T-helper 17 cell (primary cell): ENCODE measurements at regions not wholly inside any gene's neighbourhood (a gene's known extent, or its start where the extent isn't known, plus 50 kb on each side); places are given as distances from the start of the nearest gene placed in this dataset.

ENCODE experiments used
- ATAC-seq: fragments of 150-1000 bp; cut with Tn5 transposase; 2 replicates; pipeline ENCODE4 v1.10.0; 2021; ENCODE audit warnings: mild to moderate bottlenecking, moderate library complexity
- DNase-seq, 3 donors: peaks; one replicate each; pipeline versions ENCODE4 v3.0.0 to v3.0.0-alpha.2; 2020 to 2021
- H3K9me3 ChIP-seq: one replicate; pipeline ENCODE4 v1.7.0; 2013; ENCODE audit warnings: low read length, mild to moderate bottlenecking; ENCODE audit not compliant: control insufficient read depth, poor library complexity, severe bottlenecking
- H3K27ac Mint-ChIP-seq: one replicate; pipeline ENCODE4 v1.8.0; 2022; ENCODE audit warnings: mild to moderate bottlenecking, moderate library complexity, mixed read lengths
- H3K27me3 Mint-ChIP-seq: one replicate; pipeline ENCODE4 v1.8.0; 2022; ENCODE audit warnings: mixed read lengths
- H3K36me3 Mint-ChIP-seq: one replicate; pipeline ENCODE4 v1.8.0; 2022; ENCODE audit warnings: low read depth, mixed read lengths
- H3K4me1 Mint-ChIP-seq: one replicate; pipeline ENCODE4 v1.8.0; 2022; ENCODE audit warnings: mild to moderate bottlenecking, mixed read lengths
- H3K4me3 Mint-ChIP-seq: one replicate; pipeline ENCODE4 v1.8.0; 2022; ENCODE audit warnings: mild to moderate bottlenecking, moderate library complexity, mixed read lengths

- ATAC-seq: no peak
Observed at GRCh38 chr2:104635608-104636007, 218.3 kb upstream of the POU3F3 start.

GRCh38 chr2:104638190-104638858, 215.6 kb upstream of the POU3F3 start:
- H3K27ac Mint-ChIP-seq: no peak overlapping the region
- no peaks in the 10 kb centered on the region for H3K36me3 Mint-ChIP-seq
- no peaks in the 10 kb centered on the region for H3K27me3 Mint-ChIP-seq
- ATAC-seq (no peak), DNase-seq (no peak)
- H3K4me1 Mint-ChIP-seq: no peaks in the 10 kb centered on the region
- no peaks in the 10 kb centered on the region for H3K9me3 ChIP-seq
- no peak overlapping the region for H3K4me3 Mint-ChIP-seq

More at GRCh38 chr2:104635608-104636007, 218.3 kb upstream of the POU3F3 start:
- H3K27me3 Mint-ChIP-seq: no peaks in the 10 kb centered on the region
- no peaks in the 10 kb centered on the region for H3K9me3 ChIP-seq
- no peaks in the 10 kb centered on the region for H3K36me3 Mint-ChIP-seq
- DNase-seq: no peak
- H3K27ac Mint-ChIP-seq: no peak overlapping the region
- H3K4me1 Mint-ChIP-seq: no peaks in the 10 kb centered on the region
- H3K4me3 Mint-ChIP-seq: no peak overlapping the region

DNA sequence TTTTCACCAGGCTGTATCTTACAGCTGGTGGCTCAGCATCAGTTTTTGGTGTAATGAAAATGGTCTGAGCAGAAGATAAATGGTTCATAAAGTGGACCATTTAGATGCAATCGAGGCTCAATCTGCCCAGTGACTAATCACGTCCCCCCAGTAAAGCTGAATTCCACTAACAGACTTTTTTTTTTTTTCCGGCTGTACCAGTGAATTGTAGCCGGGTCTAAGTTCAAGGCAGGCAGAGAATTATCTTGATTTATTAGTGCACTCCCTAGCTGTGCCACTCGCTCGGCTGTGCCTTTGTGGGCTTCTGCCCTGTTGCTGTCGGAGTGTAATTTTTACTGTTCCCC, 215.1 kb upstream of the POU3F3 start:
- Mint-ChIP-seq H3K36me3 (no peaks in the 10 kb centered on the region), H3K27me3 (no peaks in the 10 kb centered on the region), H3K4me1 (no peaks in the 10 kb centered on the region), H3K4me3 (no peak overlapping the region), H3K27ac (no peak overlapping the region)
- ATAC-seq (no peak), DNase-seq (no peak)
- H3K9me3 ChIP-seq: no peaks in the 10 kb centered on the region

DNA sequence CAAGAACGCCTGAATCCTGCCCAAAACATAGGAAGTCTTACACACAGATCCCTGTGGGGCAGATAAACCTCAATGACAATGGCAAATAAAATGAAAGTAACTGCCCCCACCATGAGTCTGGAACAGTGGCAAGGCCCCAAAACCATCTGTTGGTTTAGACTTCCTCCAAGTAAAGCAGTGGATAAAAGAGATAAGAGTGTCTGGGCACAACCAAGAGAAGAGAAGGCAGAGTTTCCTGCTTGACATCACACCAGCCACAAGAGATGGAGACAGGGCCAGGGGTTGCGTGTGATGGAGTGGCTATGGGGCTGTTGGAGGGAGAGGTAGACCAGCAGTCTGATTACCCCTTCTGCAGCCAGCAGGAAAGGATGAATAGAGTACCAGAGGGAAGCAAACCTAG, 212.1 kb upstream of the POU3F3 start:
- Mint-ChIP-seq H3K4me3 (no peak overlapping the region), H3K27me3 (no peaks in the 10 kb centered on the region), H3K27ac (no peak overlapping the region), H3K4me1 (no peaks in the 10 kb centered on the region), H3K36me3 (no peaks in the 10 kb centered on the region)
- DNase-seq (no peak), ATAC-seq (no peak)
- H3K9me3 ChIP-seq: no peaks in the 10 kb centered on the region

DNA sequence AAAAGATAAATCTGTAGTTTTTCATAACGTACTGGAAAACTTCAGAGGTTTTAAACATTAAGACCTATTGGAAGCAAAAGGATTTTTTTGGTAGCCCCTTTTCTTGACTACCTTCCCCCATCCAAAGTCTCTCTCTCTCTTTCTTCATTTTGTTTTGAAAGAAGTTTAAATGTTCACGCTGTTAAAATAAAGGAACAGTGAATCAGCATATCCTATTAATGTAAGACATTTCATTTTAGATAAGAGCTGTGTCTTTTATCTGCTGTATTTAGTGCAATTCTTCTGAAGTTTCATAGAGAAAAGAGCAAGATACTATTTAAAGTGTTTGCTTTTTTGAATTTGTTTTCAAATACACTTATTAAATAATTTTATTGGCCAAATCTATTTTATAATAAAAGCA, 205.5 kb upstream of the POU3F3 start:
- ATAC-seq: no peak
- H3K36me3 Mint-ChIP-seq: no peaks in the 10 kb centered on the region
- no peaks in the 10 kb centered on the region for H3K9me3 ChIP-seq
- no peak for DNase-seq
- H3K4me1 Mint-ChIP-seq: no peaks in the 10 kb centered on the region
- H3K27me3 Mint-ChIP-seq: no peaks in the 10 kb centered on the region
- no peak overlapping the region for H3K4me3 Mint-ChIP-seq
- no peak overlapping the region for H3K27ac Mint-ChIP-seq

- H3K36me3 Mint-ChIP-seq: no peaks in the 10 kb centered on the region
- no peak overlapping the region for H3K27ac Mint-ChIP-seq
- H3K4me3 Mint-ChIP-seq: no peak overlapping the region
- H3K4me1 Mint-ChIP-seq: no peaks in the 10 kb centered on the region
- no peaks in the 10 kb centered on the region for H3K9me3 ChIP-seq
- no peaks in the 10 kb centered on the region for H3K27me3 Mint-ChIP-seq
- DNase-seq (no peak), ATAC-seq (no peak)
Observed at GRCh38 chr2:104649866-104650265, 204.0 kb upstream of the POU3F3 start.

- ATAC-seq: no peak
- no peak overlapping the region for H3K27ac Mint-ChIP-seq
- H3K9me3 ChIP-seq: no peaks in the 10 kb centered on the region
- no peaks in the 10 kb centered on the region for H3K4me1 Mint-ChIP-seq
- no peak overlapping the region for H3K4me3 Mint-ChIP-seq
- no peaks in the 10 kb centered on the region for H3K27me3 Mint-ChIP-seq
- DNase-seq: no peak
- H3K36me3 Mint-ChIP-seq: no peaks in the 10 kb centered on the region
Observed at GRCh38 chr2:104650405-104650996, 203.4 kb upstream of the POU3F3 start.

GRCh38 chr2:104654811-104655210, 199.1 kb upstream of the POU3F3 start:
- Mint-ChIP-seq H3K27me3 (peaks cover 12% of the 10 kb centered on the region), H3K36me3 (no peaks in the 10 kb centered on the region), H3K4me1 (no peaks in the 10 kb centered on the region), H3K27ac (no peak overlapping the region), H3K4me3 (no peak overlapping the region)
- H3K9me3 ChIP-seq: no peaks in the 10 kb centered on the region
- ATAC-seq (no peak), DNase-seq (no peak)

DNA sequence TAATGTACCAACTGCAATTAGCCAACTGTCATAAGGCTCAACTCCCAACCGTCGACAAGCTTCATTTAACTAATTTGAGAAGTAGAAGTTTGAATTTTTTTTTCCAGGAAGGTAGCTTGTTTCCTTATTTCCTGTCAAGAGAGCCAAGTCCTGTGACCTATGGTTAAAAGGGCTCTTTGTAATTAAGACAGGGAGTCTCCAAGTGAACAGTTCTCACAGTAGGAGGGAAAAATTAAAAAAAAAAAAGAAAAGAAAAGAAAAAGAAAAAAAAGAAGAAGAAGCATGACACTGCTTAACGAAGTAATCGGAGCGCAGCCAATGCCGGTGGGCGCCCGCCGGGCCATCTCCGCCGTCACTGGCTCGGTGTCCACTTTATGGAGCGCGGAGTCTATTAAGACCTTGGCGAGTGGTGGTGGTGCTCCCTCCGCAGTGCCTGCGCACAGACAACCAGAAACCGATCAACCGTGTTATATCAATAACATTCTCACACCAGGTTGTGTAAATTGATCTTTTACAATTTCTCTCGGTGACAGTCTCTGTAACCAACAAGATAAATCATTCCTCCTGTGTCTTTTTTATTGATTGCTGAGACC, 197.2 kb upstream of the POU3F3 start:
- Mint-ChIP-seq H3K4me1 (no peaks in the 10 kb centered on the region), H3K4me3 (no peak overlapping the region), H3K27me3 (peaks cover 21% of the 10 kb centered on the region), H3K27ac (no peak overlapping the region), H3K36me3 (no peaks in the 10 kb centered on the region)
- DNase-seq (no peak), ATAC-seq (no peak)
- no peaks in the 10 kb centered on the region for H3K9me3 ChIP-seq

DNA sequence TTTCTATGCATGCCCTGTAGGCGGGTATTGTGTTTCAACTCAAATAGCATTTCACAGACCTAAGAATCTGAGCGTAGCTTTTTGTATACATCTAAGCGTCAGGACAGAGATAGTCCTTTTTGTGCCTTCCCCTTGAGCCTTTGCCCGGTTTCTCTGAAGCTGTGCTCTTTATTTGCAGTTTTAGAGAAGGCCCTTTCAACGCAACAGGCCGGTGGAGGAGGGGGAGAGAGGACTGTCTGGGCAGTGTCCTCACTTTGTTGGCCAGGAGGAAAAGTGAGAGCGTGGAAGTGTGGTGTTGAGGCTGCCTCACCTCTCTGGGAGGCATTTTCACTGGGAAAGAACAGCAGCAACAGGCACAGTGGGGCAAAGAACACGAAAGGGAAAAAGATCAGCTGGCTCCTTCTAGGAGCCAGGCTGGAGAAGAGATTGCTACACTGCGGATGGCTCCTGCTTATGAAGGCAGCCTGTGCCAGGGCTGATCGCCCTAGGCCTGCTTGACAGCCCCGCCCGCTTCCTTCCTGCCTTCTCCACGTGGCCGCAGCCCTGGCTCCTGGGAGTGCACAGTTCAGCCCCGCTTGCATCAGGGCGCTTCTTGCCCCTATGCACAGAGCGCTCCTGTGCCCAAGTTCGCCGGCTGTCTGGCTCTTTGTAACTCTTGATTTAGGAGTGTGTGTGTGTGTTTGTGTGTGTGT, 195.6 kb upstream of the POU3F3 start:
- Mint-ChIP-seq H3K4me3 (no peak overlapping the region), H3K36me3 (no peaks in the 10 kb centered on the region), H3K4me1 (no peaks in the 10 kb centered on the region), H3K27me3 (peaks cover 21% of the 10 kb centered on the region), H3K27ac (no peak overlapping the region)
- H3K9me3 ChIP-seq: no peaks in the 10 kb centered on the region
- no peak for DNase-seq
- peak; percentile 27 for ATAC-seq

DNA sequence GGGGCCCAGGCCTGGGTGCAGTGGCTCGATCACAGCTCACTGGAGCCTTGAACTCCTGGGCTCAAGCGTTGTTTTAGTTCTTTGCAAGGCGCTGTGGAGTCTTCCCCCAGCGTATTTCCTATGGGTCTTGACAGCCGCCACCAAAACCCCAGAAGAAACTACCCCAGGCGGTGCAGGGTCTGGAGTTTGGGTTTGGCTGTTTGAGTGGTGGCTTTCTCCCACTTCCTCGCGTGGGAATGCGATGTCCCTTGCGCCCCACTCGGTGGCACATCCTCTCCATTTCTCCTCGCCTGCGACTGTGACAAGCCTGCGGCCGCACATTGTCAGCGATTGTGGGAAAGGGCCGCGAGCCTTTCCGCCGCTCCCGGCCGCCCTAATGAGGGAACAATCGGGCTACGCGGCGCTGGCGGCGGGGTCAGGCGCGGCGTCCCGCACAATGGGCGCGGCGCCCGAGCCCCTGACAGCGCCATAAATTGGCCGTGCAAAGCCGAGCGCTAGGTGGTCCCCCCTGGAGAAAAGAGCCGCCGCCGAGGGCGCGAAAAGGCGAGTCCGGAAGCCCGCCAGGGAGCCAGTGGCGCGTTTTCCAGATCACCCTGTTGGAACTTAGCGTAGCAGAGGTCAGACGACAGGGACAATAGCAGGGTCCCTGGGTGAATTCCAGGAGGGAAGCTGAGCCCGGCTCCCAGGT, 194.9 kb upstream of the POU3F3 start:
- no peak overlapping the region for H3K27ac Mint-ChIP-seq
- no peak for DNase-seq
- ATAC-seq: no peak
- no peaks in the 10 kb centered on the region for H3K36me3 Mint-ChIP-seq
- H3K4me1 Mint-ChIP-seq: no peaks in the 10 kb centered on the region
- peaks cover 21% of the 10 kb centered on the region for H3K27me3 Mint-ChIP-seq
- no peaks in the 10 kb centered on the region for H3K9me3 ChIP-seq
- no peak overlapping the region for H3K4me3 Mint-ChIP-seq

DNA sequence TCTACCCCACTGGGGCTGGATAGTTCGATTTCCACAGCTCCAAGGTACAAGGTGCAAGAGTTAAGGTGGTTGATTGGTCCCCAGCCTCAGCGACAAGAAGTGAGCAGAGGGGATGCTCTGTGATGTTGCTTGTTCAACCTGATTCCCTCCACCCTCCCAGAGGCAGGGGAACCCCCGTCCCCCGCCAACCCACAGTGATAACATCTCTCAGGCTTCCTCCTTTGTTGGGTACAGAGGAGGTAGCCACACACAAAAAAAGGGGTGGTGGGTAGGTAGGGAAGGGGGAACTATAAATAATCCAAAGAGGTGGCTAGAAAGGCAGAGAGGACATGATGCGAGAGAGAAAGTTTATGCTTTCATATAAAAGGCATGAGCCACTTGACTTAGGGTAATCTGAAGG, 192.9 kb upstream of the POU3F3 start:
- H3K4me1 Mint-ChIP-seq: no peaks in the 10 kb centered on the region
- H3K9me3 ChIP-seq: no peaks in the 10 kb centered on the region
- no peak for DNase-seq
- no peak overlapping the region for H3K27ac Mint-ChIP-seq
- no peak for ATAC-seq
- no peaks in the 10 kb centered on the region for H3K36me3 Mint-ChIP-seq
- peaks cover 21% of the 10 kb centered on the region for H3K27me3 Mint-ChIP-seq
- H3K4me3 Mint-ChIP-seq: no peak overlapping the region

GRCh38 chr2:104664672-104665071, 189.2 kb upstream of the POU3F3 start:
- Mint-ChIP-seq H3K27ac (no peak overlapping the region), H3K27me3 (peaks cover 11% of the 10 kb centered on the region), H3K4me1 (no peaks in the 10 kb centered on the region), H3K4me3 (no peak overlapping the region), H3K36me3 (no peaks in the 10 kb centered on the region)
- no peaks in the 10 kb centered on the region for H3K9me3 ChIP-seq
- DNase-seq (no peak), ATAC-seq (no peak)
